Left hindlimb (tissue), 1 donor: ENCODE measurements at regions not wholly inside any gene's neighbourhood (a gene's known extent, or its start where the extent isn't known, plus 50 kb on each side); places are given as distances from the start of the nearest gene placed in this dataset.
"Not testable (repeated sequence)": the region's sequence is repeated elsewhere in the genome, so short reads cannot be mapped to it uniquely, and the experiment has no call there.

Experiments used
- DNase-seq: peaks from one replicate; pipeline ENCODE4 v3.0.0-alpha.2; 2018

DNA sequence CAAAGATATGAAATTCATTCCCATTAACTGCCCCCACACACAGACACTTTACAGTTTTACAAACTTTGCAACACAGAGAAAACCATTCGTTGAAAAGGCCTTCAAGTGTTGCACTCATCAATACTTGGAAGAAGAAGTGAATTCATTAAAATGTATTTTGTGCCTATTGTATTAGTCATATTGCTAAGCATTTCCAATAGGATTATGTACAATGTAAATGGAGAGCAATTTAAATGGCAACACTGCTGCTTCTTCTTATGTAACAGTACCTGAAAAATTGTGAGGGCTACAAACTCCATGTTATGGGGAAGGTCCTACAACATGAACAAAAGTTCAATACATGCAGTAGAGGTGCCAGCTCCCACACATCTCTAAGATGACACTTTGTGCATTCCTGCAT is 209.3 kb upstream of the POGK start:
- no peak for DNase-seq

- no peak for DNase-seq
Observed at GRCh38 chr1:166630369-166630768, 208.9 kb upstream of the POGK start.

DNA sequence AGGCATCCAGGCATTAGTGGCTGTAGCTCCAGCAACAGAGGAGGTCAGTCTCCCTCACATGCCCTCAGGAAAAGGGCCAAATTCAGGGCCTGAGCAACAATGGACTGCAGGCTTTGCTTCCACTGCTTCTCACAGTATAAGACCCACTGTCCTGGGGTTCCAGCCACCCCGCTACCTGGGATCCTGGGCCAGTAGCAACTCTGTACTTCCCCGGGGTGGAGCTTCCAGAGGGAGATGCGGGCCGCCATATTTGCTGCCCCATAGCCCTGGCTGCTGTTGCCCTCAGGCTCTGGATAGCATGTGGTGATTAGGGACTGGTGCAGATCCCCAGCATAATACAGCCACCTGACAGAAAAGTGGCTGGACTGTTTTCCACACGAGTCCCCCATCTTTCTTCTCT is 201.1 kb upstream of the POGK start:
- no peak for DNase-seq

DNA sequence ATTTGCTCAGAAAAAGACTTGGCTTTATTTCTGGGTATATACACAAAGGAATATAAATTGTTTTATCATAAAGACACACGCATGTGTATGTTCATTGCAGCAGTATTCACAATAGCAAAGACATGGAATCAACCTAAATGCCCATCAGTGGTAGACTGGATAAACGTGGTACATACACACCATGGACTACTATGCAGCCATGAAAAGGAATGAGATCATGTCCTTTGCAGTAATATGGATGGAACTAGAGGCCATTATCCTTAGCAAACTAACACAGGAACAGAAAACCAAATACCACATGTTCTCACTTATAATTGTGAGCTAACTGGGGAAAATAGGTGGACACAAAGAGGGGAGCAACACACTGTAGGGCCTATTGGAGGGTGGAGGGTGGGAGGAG is 182.0 kb upstream of the POGK start:
- not testable (repeated sequence) for DNase-seq

DNA sequence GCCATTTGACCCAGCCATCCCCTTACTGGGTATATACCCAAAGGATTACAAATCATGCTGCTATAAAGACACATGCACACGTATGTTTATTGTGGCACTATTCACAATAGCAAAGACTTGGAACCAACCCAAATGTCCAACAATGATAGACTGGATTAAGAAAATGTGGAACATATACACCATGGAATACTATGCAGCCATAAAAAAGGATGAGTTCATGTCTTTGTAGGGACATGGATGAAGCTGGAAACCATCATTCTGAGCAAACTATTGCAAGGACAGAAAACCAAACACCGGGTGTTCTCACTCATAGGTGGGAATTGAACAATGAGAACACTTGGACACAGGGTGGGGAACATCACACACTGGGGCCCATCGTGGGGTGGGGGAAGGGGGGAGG is 172.5 kb upstream of the POGK start:
- DNase-seq = not testable (repeated sequence)

DNA sequence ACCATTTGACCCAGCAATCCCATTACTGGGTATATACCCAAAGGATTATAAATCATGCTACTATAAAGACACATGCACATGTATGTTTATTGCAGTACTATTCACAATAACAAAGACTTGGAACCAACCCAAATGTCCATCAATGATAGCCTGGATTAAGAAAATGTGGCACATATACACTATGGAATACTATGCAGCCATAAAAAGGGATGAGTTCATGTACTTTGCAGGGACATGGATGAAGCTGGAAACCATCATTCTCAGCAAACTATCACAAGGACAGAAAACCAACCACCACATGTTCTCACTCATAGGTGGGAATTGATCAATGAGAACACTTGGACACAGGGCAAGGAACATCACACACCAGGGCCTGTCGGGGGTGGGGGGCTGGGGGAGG is 171.7 kb upstream of the POGK start:
- not testable (repeated sequence) for DNase-seq

DNA sequence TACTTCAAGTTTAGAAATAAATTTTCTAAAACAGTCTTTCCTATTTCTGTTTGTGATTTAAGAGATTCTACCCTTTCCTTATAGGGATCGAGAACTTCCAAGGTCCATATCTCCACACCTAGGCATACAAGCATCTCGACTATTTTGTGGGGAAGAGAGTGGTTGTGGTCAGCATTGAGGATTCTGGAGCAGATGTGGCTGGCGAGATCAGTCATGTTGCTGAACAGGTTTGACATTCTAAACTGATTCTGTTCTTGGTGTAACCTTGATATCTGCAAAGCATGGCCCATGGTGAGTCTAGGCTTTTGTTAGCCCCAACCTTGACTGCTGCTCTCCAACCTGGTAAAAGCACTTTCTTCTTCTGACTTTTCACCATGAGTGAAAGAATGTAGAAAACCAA is 167.6 kb upstream of the POGK start:
- DNase-seq = no peak

- no peak for DNase-seq
Observed at GRCh38 chr1:166673722-166674121, 165.6 kb upstream of the POGK start.

DNA sequence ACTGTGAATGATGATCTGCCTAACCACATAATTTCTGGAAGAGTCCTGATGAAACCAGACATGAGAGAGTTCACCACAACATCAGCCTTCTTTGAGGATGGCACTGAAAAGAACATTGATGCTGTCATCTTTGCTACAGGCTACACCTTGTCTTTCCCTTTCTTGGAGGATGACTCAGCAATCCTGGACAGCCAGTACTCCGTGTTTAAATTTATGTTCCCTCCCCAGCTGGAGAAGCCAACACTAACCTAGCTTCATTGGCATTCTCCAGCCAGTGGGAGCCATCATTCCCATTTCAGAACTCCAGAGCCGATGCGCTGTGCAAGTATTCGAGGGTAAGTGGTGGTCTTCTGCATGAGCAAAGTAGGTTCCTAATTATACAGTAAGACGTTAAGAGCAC is 164.1 kb upstream of the POGK start:
- DNase-seq = no peak

- no peak for DNase-seq
Observed at GRCh38 chr1:166676981-166677380, 162.3 kb upstream of the POGK start.

- DNase-seq = no peak
Observed at GRCh38 chr1:166679369-166679768, 159.9 kb upstream of the POGK start.

- DNase-seq = no peak
Observed at GRCh38 chr1:166682588-166682987, 156.7 kb upstream of the POGK start.

- not testable (repeated sequence) for DNase-seq
Observed at GRCh38 chr1:166684669-166685068, 154.6 kb upstream of the POGK start.

DNA sequence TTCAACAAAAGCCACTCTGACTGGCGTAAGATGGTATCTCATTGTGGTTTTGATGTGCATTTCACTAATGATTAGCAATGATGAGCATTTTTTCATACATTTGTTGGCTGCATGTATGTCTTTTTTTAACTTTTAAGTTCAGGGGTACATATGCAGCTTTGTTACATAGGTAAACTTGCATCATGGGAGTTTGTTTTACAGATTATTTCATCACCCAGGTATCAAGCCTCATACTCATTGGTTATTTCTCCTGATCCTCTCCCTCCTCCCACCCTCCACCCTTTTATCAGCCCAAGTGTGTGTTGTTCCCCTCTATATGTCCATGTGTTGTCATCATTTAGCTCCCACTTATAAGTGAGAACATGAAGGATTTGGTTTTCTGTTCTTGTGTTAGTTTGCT is 154.1 kb upstream of the POGK start:
- DNase-seq = no peak

DNA sequence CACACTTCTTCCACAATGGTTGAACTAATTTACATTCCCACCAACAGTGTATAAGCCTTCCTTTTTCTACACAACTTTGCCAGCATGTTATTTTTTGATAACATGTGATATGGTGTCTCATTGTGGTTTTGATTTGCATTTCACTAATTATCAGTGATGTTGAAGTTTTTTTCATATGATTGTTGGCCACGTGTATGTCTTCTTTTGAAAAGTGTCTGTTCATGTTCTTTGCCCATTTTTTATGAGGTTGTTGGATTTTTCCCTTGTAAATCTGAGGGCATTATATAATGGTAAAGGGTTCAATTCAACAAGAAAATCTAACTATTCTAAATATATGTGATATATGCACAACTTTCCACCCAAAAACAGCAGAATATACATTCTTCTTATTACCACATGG is 153.4 kb upstream of the POGK start:
- not testable (repeated sequence) for DNase-seq

DNA sequence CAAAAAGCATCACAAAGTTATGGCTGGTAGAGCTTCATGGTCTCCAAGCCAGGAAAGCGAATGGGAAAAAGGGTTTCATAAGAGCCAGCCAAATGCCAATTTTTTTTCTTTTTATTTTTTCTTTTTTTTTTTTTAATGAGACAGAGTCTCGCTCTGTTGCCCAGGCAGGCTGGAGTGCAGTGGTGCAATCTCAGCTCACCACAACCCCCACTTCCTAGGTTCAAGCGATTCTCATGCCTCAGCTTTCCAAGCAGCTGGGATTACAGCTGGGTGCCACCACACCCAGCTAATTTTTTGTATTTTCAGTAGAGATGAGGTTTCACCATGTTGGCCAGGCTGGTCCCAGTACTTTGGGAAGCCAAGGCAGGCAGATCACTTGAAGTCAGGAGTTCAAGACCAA is 148.7 kb upstream of the POGK start:
- not testable (repeated sequence) for DNase-seq

DNA sequence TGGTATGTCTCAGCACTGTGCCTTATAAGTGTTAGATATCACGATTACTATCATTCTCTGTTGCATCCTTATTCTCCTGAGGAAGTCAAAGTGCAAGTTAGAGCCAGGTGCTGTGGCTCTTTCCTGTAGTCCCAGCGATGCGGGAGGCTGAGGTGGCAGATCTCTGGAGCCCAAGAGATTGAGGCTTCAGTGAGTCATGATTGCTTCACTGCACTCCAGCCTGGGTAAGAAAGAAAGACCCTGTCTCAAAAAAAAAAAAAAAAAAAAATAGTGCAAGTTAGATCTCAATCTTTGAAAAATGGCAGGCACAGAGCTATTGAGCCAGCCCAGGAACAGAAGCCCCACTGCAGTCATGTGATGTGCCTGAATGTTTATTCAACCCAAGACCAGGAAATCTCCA is 147.8 kb upstream of the POGK start:
- no peak for DNase-seq

- no peak for DNase-seq
Observed at GRCh38 chr1:166692346-166692745, 146.9 kb upstream of the POGK start.

- DNase-seq = no peak
Observed at GRCh38 chr1:166693158-166693557, 146.1 kb upstream of the POGK start.

- no peak for DNase-seq
Observed at GRCh38 chr1:166693673-166694297, 145.5 kb upstream of the POGK start.

- no peak for DNase-seq
Observed at GRCh38 chr1:166695115-166695514, 144.2 kb upstream of the POGK start.

- DNase-seq = not testable (repeated sequence)
Observed at GRCh38 chr1:166695834-166696233, 143.4 kb upstream of the POGK start.

- no peak for DNase-seq
Observed at GRCh38 chr1:166698771-166699170, 140.5 kb upstream of the POGK start.

DNA sequence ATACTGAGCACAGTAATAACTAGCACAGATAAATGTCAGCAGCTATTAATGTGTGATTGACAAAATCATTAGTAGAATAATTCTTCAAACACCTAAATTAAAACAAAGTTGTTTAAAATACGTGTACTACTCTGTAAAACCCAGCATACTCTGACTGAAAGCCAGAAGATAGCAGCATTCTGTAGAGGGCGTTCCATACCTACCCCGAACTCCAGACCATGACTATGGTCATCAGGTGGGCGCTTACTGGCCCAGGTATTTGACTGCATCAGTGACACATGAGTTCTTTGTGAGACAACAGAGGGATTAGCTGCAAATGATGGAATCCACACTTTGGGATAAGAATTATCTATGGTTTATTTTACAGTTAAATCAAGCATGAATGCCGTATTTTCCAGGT is 139.7 kb upstream of the POGK start:
- no peak for DNase-seq

GRCh38 chr1:166700696-166701095 is 138.6 kb upstream of the POGK start:
- no peak for DNase-seq
